ENCODE measurements at regions not wholly inside any gene's neighbourhood (a gene's known extent, or its start where the extent isn't known, plus 50 kb on each side); places are given as distances from the start of the nearest gene placed in this dataset.

DNA sequence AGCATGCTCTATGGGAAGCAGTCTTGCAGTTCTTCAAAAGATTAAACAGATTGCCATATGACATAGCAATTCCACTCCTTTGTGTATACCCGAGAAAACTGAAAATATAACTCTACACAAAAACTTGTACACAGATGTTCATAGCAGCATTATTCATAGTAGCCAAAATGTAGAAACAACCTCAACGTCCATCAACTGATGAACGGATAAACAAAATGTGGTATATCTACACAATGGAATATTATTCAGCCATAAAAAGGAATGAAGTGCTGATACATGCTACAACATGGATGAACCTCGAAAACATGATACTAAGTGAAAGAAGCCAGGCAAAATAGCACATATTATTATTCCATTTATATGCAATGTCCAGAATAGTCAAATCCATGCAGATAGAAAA is 221.2 kb upstream of the PSMD7 start:
- no peak overlapping the region for H2BK120ac ChIP-seq (replicated peaks; ENCODE audit: low read depth, low read length)
- no peak overlapping the region for H4K91ac ChIP-seq (replicated peaks; ENCODE audit: insufficient read length, low read length)
- FAIRE-seq (no peak), DNase-seq (ENCODE audit: low read depth in 1 of 2, low spot score in 2 of 2) (no peak)
- 85% methylated on average over 4 of the region's 4 CpGs; no CpG with 5 or more reads in 1 of the 2 experiments for WGBS, 2 experiments (ENCODE audit: extremely low coverage in 1 of 2, insufficient coverage in 1 of 2, insufficient read length in 1 of 2, insufficient replicate concordance in 2 of 2, low coverage in 1 of 2, low lambda C conversion rate in 2 of 2, missing lambda C conversion rate in 1 of 2)
- no peak overlapping the region for H3K18ac ChIP-seq (ENCODE audit: extremely low read depth, low read length)
- H4K8ac ChIP-seq (ENCODE audit: extremely low read depth, insufficient read depth, low read length) = no peak overlapping the region
- no peak overlapping the region for H3K27ac ChIP-seq (ENCODE audit: low read depth, low read length)
- H3K36me3 ChIP-seq (ENCODE audit: control insufficient read depth in 2 of 4, insufficient read depth in 4 of 4, low read length in 3 of 4) = no peaks in the 10 kb centered on the region; a peak in 1 of 8 replicates
- no peak overlapping the region for H3K9ac ChIP-seq (replicated peaks in 1 of 4; ENCODE audit: extremely low read depth in 1 of 4, low read depth in 3 of 4, low read length in 3 of 4)
- TF ChIP-seq SIRT6 (IDR thresholded peaks at IDR 0.05; ENCODE audit: low read length) = no peak
- no peaks in the 10 kb centered on the region for H3K79me2 ChIP-seq (ENCODE audit: control insufficient read depth in 1 of 2, insufficient read depth in 2 of 2, low read length in 2 of 2)
- no peak overlapping the region for H2AK5ac ChIP-seq (ENCODE audit: low read depth, low read length)
- no peak overlapping the region for H3K23ac ChIP-seq (ENCODE audit: insufficient read length)
- no peak overlapping the region for H3K4me2 ChIP-seq (ENCODE audit: insufficient read depth in 1 of 2, low read depth in 2 of 2, low read length in 2 of 2)
- H3K27me3 ChIP-seq (replicated peaks in 1 of 4; ENCODE audit: control insufficient read depth in 3 of 4, extremely low read depth in 1 of 4, insufficient read depth in 3 of 4, low read length in 3 of 4) = no peaks in the 10 kb centered on the region
- no peak overlapping the region for H3K4ac ChIP-seq (replicated peaks; ENCODE audit: insufficient read length, low read depth, low read length)
- no peak overlapping the region for H2AFZ ChIP-seq (ENCODE audit: low read length)
- H2BK20ac ChIP-seq (ENCODE audit: low read length) = no peak overlapping the region
- POLR2A ChIA-PET (ENCODE audit: partially characterized antibody) = no interaction called here
- CTCF ChIA-PET (ENCODE audit: partially characterized antibody) = interaction anchor here (1.3 to 1.6 kb wide), 2 partner anchors 11 to 41 kb away, joined by 4 read pairs; no protein-coding TSS in a partner anchor
- no peak overlapping the region for H3K14ac ChIP-seq (ENCODE audit: insufficient read length)
- no peak overlapping the region for H4K5ac ChIP-seq (ENCODE audit: insufficient read length, low read depth, low read length)
- H4K20me1 ChIP-seq (replicated peaks in 1 of 2; ENCODE audit: control insufficient read depth in 1 of 2, insufficient read depth in 2 of 2, low read length in 2 of 2) = no peaks in the 10 kb centered on the region
- no peak overlapping the region for H2BK12ac ChIP-seq (ENCODE audit: low read depth, low read length)
- no peaks in the 10 kb centered on the region for H3K4me1 ChIP-seq (replicated peaks in 1 of 4; ENCODE audit: control insufficient read depth in 3 of 4, insufficient read depth in 4 of 4, low read length in 3 of 4)
- no peak overlapping the region for H2BK15ac ChIP-seq (ENCODE audit: low read length)
- no peak overlapping the region for H2BK5ac ChIP-seq (ENCODE audit: low read depth, low read length)
- no peak overlapping the region for H3K4me3 ChIP-seq (ENCODE audit: extremely low read depth in 1 of 4, insufficient read depth in 2 of 4, low read depth in 3 of 4, low read length in 4 of 4)
- H3K56ac ChIP-seq (replicated peaks; ENCODE audit: insufficient read length, low read depth, low read length) = no peak overlapping the region
- H3K79me1 ChIP-seq (ENCODE audit: low read depth, low read length) = no peaks in the 10 kb centered on the region
- H3K23me2 ChIP-seq (ENCODE audit: low read depth, low read length) = no peaks in the 10 kb centered on the region
- peaks cover 0 to 6% of the 10 kb centered on the region in 2 experiments; a peak in 3 of 4 replicates for H3K9me3 ChIP-seq (ENCODE audit: insufficient read depth in 2 of 2, low read depth in 1 of 2, low read length in 1 of 2)

Data from H1 (cell line).